Activated CD8-positive, alpha-beta memory T cell treated with anti-CD3 and anti-CD28 coated beads, Interleukin-2, amount 50 U/mL, for 1 hour (primary cell): ENCODE measurements at regions not wholly inside any gene's neighbourhood (a gene's known extent, or its start where the extent isn't known, plus 50 kb on each side); places are given as distances from the start of the nearest gene placed in this dataset.

Experiments
- DNase-seq: peaks from one replicate; pipeline ENCODE4 v3.0.0-alpha.2; 2020; ENCODE audit errors: extremely low read depth

GRCh38 chr12:90321369-90321768 is 612.7 kb upstream of the ATP2B1 start:
- no peak for DNase-seq

GRCh38 chr12:90311561-90311960 is 602.9 kb upstream of the ATP2B1 start:
- no peak for DNase-seq

DNA sequence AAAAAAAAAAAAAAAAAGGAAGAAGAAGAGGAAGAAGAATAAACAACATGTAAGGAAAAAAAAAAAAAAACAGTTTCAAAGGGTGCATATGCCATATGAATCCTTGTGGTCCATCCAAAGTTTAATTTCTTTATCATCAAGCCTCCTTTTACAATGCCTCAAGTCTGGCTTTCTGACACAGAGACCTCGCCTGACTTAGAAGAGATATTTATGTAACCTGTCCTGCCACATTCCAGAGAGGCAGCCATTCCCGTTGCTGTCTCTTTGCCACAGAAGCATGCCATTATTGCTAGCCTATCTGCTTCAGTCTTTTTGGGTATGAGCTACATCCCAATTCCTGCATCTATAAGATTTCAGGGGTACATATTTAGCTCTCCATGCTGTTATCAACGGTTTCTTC is 596.7 kb upstream of the ATP2B1 start:
- no peak for DNase-seq

DNA sequence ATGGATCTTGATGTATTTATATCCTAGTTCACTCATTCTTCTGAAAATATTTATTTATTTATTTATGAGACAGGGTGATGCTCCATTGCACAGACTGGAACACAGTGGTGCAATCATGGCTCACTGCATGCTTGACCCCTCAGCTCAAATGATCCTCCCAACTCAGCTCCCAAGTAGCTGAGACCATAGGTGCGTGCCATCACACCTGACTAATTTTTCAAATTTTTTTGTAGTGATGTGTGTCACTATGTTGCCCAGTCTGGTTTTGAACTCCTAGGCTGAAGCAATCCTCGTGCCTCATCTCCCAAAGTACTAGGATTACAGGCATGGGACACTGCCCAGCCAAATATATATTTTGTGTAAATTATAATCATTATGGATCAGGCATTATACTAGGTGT is 595.6 kb upstream of the ATP2B1 start:
- DNase-seq, result no peak

GRCh38 chr12:90303771-90304170 is 595.1 kb upstream of the ATP2B1 start:
- no peak for DNase-seq

GRCh38 chr12:90301561-90302133 is 593.0 kb upstream of the ATP2B1 start:
- no peak for DNase-seq

GRCh38 chr12:90301095-90301494 is 592.5 kb upstream of the ATP2B1 start:
- no peak for DNase-seq

DNA sequence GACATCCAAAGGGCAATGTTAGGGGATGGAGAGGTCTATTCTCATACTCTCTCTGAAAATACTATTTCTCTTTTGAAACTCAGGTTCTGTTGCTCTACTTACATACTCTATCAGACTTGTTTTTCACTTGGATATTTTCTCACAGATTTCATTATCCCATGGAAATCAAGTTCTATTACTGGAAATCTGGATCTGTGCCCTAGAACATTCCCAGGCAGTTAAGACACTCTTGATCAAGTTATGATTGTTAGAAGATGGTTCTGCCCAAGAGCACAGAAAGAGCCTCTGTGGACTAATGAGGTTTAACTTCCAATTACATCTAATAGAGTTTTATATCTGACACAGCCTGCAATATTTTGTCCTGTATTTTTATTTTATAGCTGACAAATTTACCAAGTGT is 591.0 kb upstream of the ATP2B1 start:
- DNase-seq, result no peak

DNA sequence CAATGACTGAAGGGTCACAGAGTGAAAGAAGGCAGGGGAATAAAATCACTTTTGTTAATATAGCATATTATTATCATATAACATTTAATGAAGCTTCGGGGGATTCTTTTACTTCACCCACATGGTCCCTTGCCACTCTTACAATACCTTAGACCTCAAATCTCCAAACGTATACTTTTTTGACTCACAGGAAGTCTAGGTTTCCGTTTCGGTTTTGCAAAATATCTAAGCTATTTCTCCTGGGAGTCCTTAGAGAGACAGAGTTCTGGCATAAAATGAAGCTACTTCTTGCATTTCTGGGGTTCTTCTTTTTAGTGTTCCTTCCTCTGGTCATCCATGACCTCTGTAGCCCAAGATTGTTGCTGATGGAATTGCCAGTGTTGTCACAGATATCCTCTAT is 590.5 kb upstream of the ATP2B1 start:
- no peak for DNase-seq

DNA sequence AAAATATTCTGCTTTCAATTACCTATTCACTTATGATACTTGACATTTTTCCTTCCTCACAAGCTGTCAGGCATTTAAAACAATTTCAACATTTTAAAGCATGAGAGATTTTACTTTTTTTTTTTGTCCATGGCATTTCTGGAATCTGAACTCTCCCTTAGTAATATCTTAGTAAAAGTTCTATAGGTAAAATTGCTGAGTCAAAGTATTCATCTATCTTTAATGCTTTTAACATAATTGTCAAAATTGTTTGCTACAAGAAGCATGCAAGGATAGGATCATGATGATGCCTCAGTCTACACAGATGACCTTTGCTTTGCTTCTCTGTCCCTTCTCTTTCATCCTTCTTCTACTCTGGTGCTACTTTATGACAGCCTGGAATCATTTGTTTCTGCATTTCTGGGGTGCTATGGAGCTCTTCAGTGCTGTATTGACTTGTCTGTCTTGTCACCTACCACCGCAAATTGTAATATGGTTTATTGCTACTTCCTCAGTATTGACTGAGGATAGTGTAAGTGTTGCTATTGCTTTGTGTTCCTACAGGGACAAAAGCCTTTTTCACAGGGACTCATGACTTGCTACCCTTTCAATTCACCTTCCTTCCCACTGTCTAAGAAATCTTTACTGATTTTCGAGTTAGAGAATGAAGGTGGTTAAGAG is 589.8 kb upstream of the ATP2B1 start:
- no peak for DNase-seq

DNA sequence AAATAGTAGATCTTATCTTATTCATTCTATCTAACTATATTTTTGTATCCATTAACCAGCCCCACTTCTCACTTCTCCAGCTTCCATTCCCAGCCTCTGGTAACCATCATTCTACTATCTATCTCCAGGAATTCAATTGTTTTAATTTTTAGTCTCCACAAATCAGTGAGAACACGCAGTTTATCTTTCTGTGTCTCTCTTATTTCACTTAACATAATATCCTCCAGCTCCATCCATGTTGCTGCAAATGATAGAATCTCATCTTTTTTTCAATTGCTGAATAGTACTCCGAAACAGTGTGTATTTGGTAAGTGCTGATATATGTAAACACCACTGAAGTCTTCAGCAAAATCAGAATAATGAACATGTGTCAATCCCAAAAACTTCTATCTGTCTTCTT is 587.2 kb upstream of the ATP2B1 start:
- no peak for DNase-seq

GRCh38 chr12:90292183-90292582 is 583.5 kb upstream of the ATP2B1 start:
- DNase-seq, result no peak

- DNase-seq, result no peak
These were observed 582.6 kb upstream of the ATP2B1 start for GRCh38 chr12:90290980-90291975.

DNA sequence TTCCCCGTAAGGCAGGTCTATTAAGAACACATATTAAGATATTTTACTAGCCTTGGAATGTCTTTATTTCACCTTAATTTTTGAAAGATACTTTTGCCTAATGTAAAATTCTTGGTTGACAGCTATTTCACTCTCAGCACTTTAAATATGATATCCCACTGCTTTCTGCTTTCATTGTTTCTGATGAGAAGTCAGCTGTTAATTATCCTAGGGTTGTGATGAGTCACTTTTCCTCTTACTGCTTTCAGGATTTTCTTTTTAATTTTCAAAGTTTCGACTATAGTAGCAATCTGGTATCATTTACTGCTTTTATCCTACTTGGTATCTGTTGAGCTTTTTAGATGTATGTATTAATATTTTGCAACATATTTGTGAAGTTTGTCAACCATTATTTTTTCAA is 578.9 kb upstream of the ATP2B1 start:
- no peak for DNase-seq

DNA sequence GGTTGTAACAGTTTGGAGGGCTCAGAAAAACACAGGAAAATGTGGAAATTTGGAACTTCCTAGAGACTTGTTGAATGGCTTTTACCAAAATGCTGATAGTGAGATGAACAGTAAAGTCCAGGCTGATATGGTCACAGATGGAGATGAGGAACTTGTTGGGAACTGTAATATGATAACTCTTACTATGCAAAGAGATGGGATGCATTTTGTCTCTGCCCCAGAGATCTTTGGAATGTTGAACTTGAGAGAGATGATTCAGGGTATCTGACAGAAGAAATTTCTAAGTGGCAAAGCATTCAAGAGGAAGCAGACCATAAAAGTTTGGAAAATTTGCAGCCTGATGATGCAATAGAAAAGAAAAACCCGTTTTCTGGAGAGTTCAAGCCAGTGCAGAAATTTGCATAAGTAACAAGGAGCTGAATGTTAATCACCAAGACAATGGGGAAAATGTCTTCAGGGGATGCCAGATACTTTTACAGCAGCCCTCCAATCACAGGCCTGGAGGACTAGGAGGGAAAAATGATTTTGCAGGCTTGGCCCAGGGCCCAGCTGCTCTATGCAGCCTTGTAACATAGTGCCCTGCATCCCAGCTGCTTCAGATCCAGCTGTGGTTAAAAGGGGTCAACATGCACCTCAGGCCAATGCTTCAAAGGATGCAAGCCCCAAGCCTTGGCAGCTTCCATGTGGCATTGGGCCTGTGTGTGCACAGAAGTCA is 572.7 kb upstream of the ATP2B1 start:
- DNase-seq, result no peak

- no peak for DNase-seq
These were observed 572.0 kb upstream of the ATP2B1 start for GRCh38 chr12:90280564-90281058.

DNA sequence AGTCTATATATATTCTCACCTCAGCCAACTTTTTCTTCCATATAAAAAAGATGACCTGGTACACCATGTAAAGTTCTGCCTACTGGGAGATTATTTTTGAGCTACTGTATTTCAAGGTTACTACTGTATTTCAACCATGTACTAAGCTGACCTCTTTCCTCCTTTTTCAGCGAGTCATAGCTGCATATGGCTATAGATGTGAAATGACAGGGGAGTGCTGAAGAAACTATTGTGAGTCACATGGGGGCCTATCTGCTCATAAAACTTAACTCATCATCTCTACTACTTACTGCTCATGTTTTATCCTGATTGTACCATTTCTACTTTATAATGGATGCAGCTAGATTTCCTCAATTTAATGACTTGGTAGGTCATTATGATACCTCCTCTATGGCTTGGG is 571.4 kb upstream of the ATP2B1 start:
- no peak for DNase-seq

- no peak for DNase-seq
These were observed 566.5 kb upstream of the ATP2B1 start for GRCh38 chr12:90275088-90275487.

DNA sequence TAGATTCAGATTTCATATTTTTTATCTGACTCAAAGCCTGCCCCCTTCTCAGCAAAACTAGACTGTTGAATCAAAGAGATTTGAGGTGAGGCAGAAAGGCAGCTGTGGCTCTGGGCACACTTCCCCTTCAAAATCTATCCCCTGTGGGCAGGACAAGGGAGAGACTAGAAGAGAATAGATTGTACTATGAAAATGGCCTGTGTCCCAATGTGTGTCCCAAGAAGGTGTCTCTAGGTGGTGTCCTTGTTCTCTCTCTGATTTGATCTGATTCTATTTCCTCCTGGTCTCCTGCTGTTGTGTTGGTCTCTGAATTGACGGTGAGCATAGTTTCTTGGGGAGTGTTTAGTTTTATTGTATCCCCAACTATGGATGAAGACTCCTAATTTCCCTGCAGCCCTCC is 565.8 kb upstream of the ATP2B1 start:
- no peak for DNase-seq

- no peak for DNase-seq
These were observed 559.9 kb upstream of the ATP2B1 start for GRCh38 chr12:90268574-90268973.

DNA sequence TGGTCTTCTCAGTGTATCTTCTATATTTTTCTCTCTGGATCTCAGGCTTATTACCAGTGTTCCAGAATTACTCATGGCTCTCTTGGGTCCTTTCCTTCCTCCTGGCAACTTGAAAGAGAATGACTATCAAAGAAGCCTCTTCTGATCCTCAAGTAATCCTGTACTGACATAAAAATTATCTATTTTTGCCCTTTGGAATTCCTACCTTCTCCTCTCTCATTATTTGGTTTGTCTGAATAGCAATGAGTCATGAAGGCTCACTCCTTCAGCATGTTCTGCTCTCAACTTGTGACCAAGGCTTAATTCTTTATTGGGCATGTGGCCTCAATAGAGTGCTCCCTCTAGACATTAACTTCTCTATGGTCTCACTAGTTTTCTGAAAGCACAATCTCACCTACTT is 553.6 kb upstream of the ATP2B1 start:
- DNase-seq, result no peak

DNA sequence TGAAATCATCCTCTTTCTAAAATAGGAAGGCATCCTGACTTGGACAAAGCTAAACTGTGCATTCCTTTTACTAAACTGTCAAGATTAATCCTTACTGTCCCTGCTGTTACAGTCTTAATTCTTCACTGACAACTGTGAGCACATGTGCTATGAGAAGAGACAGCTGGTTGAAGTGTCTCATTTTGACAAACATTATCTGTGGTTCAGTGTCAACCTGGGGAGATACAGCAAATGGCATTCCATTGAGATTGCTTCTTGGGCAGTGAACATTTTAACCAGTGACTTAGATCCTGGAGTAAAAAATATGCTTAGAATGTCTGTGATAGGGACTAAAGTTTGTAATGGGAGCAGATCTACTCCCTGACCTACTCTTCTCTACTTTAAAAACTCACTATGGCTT is 552.6 kb upstream of the ATP2B1 start:
- DNase-seq, result no peak
